Epidermal melanocyte (primary cell): ENCODE measurements at regions not wholly inside any gene's neighbourhood (a gene's known extent, or its start where the extent isn't known, plus 50 kb on each side); places are given as distances from the start of the nearest gene placed in this dataset.

Source experiments
- DNase-seq: peaks from one replicate; pipeline ENCODE4 v3.0.0; 2011; ENCODE audit warnings: low spot score; ENCODE audit not compliant: insufficient read length

DNA sequence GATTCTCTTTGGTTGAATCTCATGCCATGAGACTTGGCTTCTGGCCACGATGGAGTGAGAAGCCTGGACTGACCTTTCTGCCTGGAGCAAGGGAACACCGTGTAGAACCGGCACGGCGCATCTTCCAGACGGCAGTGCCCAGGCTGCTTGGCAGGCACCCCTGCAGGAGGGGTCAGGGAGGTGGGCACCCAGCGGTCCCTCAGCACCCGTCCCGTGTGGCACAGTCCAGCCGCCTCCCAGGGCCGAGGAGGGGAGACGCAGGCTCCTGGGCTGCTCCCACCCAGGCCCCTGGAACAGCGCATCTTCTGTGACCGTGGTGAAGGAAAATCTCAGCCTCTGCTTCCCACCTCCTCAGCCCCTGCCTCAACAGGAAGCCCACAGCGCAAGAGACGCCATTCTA, 95.7 kb downstream of the CMPK2 start:
- DNase-seq = no peak

DNA sequence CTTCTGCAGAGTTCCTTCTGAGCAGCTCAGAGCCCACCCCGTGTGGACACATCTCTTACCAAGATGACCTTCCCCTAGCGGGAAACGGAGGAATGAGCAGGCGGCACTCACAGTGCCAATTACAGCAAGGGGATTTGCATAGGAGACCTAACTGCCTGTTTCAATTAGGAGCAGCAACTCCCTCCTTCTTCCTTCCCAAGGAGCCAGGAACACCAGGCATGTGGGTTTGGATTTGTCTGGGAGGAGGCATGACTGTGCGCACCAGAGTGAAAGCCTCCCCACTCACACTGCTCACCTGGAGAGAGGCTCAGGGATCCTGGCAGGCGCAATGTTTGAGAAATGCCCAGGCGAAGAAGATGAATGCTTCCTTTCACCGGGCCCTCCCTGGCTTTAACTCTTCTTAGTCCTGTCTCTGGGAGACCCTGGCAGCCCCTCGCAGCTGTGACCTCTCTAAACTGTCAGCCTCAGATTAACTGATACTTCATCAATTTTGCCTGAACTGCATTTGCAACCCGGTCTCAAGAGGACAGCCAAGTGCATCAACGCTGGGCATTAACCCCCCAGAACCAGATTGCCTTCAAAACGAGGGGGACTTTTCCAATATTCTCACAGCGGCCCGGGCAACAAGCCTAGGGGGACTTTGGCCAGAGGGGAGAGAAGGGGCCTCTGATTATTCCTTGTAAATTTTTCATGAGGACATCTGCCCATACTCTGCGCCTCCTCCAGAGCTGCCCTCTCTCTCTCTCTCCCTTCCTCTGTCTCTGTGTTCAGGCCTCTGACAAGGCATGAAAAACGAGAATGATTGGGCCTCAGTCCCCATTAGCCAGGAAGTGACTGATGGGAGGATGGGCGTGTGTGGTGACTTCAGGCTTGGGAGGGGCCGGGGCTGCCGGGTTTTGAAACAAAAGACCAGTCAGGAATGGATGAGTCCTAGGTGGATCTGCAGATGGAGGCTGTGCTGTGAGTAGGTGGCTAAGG, 93.8 kb downstream of the CMPK2 start:
- DNase-seq = no peak

GRCh38 chr2:6773007-6773693, 92.6 kb downstream of the CMPK2 start:
- no peak for DNase-seq

DNA sequence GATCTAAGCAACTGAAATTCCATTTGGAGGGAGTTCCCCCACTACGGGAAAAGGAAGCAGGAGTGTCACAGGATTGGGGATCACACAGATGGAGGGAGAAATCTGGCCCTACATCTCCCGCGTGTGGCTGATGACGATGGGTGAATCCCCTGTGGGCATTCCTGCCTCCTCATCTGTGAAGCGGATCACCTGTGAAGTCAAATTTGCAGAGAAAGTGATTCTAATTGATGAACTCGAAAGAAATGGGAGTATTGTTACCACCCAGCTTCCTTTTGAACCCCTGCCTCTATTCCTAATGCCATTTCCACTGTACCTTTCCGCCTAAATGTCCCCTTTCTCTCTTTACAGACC, 92.0 kb downstream of the CMPK2 start:
- no peak for DNase-seq

- DNase-seq = no peak
These were observed 89.6 kb downstream of the CMPK2 start for GRCh38 chr2:6776125-6776524.

GRCh38 chr2:6777626-6778025, 88.1 kb downstream of the CMPK2 start:
- DNase-seq = no peak

GRCh38 chr2:6780765-6781274, 84.9 kb downstream of the CMPK2 start:
- DNase-seq = no peak

GRCh38 chr2:6782517-6783237, 83.0 kb downstream of the CMPK2 start:
- DNase-seq = no peak

GRCh38 chr2:6783238-6783614, 82.5 kb downstream of the CMPK2 start:
- DNase-seq = no peak

- no peak for DNase-seq
These were observed 81.4 kb downstream of the CMPK2 start for GRCh38 chr2:6784291-6784690.

GRCh38 chr2:6785493-6785892, 80.2 kb downstream of the CMPK2 start:
- no peak for DNase-seq

DNA sequence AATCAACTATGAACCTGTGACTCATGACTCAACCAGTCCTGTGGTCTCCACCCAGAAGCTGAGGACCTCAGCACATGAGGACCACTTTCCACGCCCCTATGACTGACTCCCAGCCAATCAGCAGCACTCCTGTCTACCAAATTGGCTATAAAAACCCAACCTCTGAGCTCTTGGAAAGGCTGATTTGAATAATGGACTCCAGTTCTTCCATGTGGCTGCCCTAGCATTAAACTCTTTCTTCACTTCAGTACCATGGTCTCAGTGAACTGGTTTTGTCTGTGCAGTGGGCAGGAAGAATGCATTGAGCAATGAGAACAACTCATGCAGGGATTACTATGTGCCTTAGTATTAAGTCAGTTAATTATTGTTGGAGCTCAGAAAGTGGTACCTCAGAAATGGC, 78.3 kb downstream of the CMPK2 start:
- DNase-seq = no peak

- DNase-seq = no peak
These were observed 77.1 kb downstream of the CMPK2 start for GRCh38 chr2:6788614-6789013.

- DNase-seq = no peak
These were observed 76.1 kb downstream of the CMPK2 start for GRCh38 chr2:6789559-6790138.

DNA sequence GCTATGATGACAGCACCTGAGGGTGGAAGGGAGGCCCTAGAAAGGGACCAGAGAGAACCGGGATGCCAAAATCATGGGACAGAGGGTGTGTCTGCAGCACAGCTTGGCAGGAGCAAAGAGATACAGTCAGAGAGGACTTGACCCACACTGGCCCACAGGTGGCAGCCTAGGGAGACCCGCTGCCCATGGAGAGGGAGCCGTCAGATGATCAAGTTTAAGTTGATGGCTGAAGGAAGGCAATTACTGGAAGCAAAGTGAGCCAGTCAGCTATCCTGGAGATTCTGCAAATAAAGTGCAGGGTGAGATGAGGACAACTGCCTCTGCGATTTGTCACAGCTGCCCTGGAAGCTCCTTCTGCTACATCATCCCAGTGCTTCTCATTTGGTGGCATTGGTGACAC, 74.0 kb downstream of the CMPK2 start:
- no peak for DNase-seq

DNA sequence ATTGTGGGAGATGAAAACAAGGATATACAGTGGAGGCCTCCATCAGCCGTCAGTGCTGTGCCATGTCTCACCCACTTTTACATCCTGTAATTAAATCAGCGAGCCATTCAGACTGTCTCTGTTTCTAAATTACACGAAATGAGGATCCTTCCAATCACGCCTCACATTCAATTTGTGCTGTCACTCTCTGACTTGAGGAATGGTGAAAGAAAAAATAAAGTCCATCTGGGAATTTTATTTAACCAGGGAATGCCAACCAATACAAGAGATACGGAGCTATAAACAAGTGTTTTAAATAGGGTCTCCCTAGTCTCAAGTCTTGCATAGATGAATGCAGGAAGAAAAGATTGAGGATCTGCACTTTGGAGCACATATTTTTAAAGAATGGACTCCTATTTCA, 72.8 kb downstream of the CMPK2 start:
- no peak for DNase-seq

- DNase-seq = no peak
These were observed 72.3 kb downstream of the CMPK2 start for GRCh38 chr2:6793371-6793770.

DNA sequence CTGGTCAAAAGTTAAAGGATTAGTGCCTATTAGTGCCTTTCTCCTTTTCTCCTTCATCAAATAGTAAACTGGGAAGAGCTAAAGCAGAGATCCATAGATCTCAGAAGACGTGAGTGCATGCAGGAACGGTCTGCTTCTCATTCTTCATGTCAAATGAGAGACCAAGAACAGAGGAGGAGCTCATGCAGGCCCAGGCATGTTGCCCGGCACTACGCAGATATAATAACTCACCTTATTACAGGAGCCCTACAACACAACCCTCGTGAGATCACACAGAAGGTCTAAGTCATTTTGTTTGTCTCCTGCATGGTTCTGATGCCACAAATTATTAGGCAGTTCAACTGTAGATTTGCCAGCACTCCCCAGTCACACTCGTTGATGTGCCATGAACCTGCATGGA, 71.8 kb downstream of the CMPK2 start:
- no peak for DNase-seq

GRCh38 chr2:6794448-6794847, 71.3 kb downstream of the CMPK2 start:
- DNase-seq = no peak
